HG03103 (cell line): ENCODE measurements at regions not wholly inside any gene's neighbourhood (a gene's known extent, or its start where the extent isn't known, plus 50 kb on each side); places are given as distances from the start of the nearest gene placed in this dataset.
"Not testable (repeated sequence)": the region's sequence is repeated elsewhere in the genome, so short reads cannot be mapped to it uniquely, and the experiment has no call there.

Source experiments
- ATAC-seq: cut with Tn5 transposase; IDR thresholded peaks from one replicate; pipeline ENCODE4 v1.9.1; 2021; ENCODE audit warnings: low read depth; ENCODE audit not compliant: unreplicated experiment

DNA sequence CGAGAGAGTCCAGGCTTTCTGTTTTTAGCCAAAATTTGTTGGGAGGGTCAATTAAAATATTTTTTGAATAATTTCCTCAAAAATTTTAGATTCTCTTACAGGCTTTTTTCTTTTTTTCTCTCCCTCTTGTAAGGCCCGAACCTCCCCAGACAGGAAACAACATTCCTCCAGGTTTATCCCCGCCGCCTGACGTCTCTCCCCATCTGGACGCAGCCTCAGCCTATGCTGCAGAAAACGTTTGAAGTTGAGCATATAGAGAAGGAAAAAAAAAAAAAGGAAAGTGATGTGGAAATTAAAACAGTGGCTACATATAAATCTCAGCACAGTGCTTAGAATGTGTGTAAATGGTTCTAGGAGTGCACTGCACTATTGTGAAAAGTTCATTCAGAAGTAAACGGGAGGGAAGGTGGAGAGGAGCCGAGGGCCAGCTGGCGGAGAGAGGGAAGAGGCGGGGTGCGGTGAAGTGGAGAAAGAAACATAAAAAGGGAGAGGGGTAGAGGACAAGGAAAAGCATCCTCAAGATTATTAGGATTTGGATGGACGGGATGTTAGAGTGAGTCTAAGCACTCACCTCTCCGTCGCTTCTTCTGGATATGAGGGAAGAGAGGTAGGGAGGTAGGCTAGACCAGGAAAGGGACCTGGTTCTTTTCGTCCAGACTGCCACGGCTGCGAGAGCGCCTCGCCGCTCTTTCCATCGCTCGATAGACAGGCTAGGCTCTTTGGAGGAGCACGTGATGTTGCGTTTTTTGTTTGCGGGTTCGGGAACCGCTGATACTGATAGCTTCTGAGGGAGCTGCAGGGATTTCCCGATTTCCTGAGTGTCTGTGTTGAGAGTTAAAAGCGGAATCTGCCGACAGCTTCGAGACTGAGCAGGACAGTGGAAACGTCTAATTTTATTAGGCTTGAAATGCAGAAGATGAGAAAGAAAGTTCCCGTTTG is 98.7 kb downstream of the TRIM27 start:
- no peak for ATAC-seq

DNA sequence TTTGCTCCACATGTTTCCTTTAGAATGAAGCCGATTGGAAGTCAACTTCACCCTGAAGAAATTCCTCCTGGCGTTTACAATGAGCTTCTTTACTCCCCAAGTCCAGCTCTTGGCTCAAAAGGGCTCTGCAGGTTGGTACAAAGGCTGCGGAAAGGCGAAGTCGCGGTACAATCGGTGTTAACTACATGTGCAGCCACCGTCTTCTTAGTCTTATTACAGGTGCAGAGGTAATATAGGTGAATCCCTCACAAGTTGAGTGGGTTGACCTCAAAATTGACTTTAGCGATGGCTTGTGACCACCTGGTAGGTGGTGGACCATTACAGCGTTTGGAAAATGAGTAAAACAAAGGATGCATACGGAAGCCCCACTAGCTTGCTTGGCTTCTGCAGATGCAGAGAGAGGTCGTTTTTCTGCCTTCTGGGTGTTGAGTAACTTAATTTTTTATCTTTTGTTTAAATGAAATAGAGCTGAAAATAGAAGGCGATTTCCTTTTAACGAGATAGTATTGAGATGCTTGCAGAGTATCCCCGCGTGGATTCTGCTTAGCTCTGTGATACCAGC is 98.0 kb downstream of the TRIM27 start:
- ATAC-seq, result no peak

DNA sequence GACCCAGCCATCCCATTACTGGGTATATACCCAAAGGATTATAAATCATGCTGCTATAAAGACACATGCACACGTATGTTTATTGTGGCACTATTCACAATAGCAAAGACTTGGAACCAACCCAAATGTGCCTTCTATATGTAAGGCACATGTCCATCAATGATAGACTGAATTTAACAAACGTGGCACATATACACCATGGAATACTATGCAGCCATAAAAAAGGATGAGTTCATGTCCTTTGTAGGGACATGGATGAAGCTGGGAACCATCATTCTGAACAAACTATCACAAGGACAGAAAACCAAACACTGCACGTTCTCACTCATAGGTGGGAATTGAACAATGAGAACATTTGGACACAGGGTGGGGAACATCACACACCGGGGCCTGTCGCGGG is 92.1 kb downstream of the TRIM27 start:
- ATAC-seq, result not testable (repeated sequence)

DNA sequence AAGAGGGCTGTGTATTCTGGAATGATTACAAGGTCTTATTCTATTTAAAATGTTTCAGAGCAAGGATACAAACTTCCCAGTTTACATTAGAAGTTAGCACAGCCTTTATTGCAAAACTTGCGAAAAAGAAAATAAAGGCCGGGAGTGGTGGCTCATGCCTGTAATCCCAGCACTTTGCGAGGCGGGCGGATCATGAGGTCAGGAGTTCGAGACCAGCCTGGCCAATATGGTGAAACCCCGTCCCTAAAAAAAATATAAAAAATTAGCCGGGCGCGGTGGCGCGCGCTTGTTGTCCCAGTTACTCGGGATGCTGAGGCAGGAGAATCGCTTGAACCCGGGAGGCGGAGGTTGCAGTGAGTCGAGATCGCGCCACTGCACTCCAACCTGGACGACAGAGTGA is 87.1 kb downstream of the TRIM27 start:
- not testable (repeated sequence) for ATAC-seq

DNA sequence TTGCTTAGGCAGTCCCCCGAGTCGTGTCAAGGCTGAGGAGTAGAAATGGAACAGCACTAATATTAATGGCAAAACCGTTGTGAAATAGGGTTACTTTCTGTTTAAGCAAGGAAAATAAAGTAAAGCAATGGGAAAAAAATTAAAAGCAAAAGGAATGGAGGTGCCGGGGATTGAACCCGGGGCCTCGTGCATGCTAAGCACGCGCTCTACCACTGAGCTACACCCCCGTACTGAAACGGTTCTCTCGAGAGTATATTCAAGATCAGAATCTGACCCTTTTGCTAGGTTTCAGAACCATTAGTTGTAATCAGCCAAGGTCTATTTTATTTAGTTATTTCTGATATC is 85.5 kb downstream of the TRIM27 start:
- peak; percentile 37 for ATAC-seq

- peak; percentile 68 for ATAC-seq
Measured at GRCh38 chr6:28838634-28839442, 84.9 kb downstream of the TRIM27 start.

GRCh38 chr6:28839443-28840120 is 84.2 kb downstream of the TRIM27 start:
- no peak for ATAC-seq

DNA sequence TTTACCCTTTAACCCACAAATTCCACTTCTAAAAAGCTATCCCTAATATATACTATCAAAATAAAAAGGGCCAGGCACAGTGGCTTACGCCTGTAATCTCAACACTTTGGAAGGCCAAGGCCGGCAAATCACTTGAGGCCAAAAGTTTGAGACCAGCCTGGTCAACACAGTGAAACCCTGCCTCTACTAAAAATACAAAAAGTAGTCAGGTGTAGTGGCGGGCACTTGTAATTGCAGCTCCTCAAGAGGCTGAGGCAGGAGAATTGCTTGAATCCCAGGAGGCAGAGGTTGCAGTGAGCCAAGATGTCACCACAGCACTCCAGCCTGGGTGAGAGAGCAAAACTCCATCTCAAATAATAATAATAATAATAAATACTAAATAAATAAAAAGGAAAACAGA is 82.5 kb downstream of the TRIM27 start:
- ATAC-seq, result no peak

DNA sequence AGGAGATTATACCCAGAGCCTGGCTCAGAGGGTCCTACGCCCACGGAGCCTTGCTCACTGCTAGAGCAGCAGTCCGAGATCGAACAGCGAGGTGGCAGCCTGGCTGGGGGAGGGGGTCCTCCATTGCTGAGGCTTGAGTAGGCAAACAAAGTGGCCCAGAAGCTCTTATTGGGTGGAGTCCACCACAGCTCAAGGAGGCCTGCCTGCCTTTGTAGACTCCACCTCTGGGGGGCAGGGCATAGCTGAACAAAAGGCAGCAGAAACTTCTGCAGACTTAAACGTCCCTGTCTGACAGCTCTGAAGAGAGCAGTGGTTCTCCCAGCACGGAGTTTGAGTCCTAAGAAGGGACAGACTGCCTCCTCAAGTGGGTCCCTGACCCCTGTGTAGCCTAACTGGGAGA is 75.0 kb downstream of the TRIM27 start:
- not testable (repeated sequence) for ATAC-seq
